Stimulated activated CD4-positive, alpha-beta T cell treated with anti-CD3 and anti-CD28 coated beads, Interleukin-2, amount 100 ng/mL, for 48 hours (primary cell): ENCODE measurements at regions not wholly inside any gene's neighbourhood (a gene's known extent, or its start where the extent isn't known, plus 50 kb on each side); places are given as distances from the start of the nearest gene placed in this dataset.
"Not testable (repeated sequence)": the region's sequence is repeated elsewhere in the genome, so short reads cannot be mapped to it uniquely, and the experiment has no call there.

Source experiments
- DNase-seq, 2 donors: peaks; one replicate each; pipeline ENCODE4 v3.0.0-alpha.2; 2020

DNA sequence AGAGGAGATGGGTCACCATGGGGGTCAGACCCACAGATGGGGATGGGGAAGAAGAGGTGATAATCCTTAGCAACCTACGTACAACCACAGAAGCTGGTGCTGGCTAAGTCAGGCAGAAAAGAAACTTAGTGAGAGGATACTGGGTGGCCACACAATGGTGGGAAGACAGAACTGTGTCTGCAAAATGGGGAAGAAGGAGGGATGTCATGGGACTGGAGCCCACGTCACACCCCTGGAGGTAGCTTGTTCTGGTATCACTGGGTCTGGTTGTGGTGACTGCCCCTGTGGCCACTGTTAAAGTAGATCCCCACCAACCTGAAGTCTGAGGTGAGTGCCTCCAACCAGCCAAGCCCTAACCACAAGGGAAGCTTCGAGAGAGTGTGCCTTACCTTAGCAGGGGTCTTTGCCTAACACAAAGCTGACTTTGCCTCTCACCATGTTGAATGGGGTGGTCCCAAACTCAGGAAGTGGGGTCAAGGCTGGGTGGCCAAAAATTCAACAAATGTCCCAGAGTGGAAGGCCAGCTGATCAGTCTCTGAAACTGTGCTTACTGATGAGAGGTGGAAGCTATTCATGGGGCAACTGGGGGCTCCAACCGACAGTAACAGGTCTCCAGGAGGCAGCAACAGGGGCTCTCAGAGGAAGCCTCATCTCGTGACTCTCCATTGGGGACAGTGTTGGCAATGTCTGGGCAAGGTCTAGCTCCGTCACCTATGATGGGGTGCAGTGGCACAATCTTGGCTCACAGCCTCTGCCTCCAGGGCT is 64.8 kb upstream of the SLC1A4 start:
- no peak for DNase-seq

DNA sequence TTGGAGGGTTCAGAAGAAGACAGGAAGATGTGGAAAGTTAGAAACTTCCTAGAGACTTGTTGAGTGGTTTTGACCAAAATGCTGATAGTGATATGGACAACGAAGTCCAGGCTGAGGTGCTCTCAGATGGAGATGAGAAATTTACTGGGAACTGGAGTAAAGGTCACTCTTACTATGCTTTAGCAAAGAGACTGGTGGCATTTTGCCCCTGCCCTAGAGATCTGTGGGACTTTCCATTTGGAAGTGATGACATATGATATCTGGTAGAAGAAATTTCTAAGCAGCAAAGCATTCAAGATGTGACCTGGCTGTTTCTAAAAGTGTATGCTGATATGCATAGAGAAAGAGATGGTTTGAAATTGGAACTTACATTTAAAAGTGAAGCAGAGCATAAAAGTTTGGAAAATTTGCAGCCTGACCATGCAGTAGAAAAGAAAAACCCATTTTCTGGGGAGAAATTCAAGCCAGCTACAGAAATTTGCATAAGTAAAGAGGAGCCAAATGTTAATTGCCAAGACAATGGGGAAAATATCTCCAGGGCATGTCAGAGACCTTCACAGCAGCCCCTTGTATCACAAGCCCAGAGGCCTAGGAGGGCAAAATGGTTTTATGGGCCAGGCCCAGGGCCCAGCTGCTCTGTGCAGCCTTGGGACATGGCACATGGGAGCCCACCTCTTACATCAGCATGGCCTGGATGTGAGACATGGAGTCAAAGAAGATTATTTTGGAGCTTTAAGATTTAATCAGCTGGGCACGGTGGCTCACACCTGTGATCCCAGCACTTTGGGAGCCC is 63.1 kb upstream of the SLC1A4 start:
- not testable (repeated sequence) for DNase-seq

GRCh38 chr2:64928813-64929212 is 60.4 kb upstream of the SLC1A4 start:
- no peak for DNase-seq

GRCh38 chr2:64929333-64929732 is 59.9 kb upstream of the SLC1A4 start:
- DNase-seq, result no peak

- DNase-seq, result no peak
Measured at GRCh38 chr2:64930258-64930671, 58.9 kb upstream of the SLC1A4 start.

- no peak for DNase-seq
Measured at GRCh38 chr2:64931246-64932115, 57.7 kb upstream of the SLC1A4 start.

GRCh38 chr2:64932116-64932370 is 57.2 kb upstream of the SLC1A4 start:
- no peak for DNase-seq

DNA sequence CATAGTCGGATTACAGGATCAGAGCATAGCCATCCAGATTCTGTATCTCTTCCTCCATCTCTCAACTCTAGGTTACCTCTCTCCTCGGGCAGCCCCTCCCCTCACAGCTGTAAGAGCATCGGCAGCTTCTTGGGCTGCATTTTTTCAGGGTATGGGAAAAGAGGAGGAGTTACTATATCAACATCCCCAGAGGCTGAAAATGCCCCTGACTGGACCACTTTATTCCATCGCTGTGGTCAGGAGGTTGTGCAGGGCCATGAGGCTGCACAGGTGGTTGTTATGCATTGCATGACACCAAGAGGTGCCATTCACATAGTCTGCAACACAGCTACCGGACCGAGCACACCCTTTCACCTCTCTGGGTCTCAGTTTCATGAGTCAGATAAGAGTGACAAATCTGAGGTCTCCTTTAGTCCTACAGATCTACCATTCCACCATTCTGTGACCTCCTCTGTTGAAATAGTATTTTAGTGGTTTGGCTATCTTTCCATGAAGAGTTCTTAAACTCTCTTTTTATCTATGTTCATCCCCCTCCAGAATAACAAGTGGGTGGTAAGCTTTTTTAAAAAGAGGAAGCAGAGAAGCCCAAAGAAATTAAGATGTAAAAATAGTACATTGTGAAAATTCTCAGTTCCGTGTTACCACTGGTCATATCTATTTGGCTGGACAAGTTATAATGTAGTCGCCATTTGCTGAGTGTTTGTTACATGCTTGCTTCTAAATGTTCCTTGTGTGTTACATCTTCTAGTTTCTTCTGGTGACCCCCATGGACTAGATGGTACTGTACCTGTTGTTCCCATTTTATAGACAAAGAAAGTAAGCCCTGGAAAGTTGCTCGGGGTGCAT is 56.6 kb upstream of the SLC1A4 start:
- DNase-seq, result no peak

DNA sequence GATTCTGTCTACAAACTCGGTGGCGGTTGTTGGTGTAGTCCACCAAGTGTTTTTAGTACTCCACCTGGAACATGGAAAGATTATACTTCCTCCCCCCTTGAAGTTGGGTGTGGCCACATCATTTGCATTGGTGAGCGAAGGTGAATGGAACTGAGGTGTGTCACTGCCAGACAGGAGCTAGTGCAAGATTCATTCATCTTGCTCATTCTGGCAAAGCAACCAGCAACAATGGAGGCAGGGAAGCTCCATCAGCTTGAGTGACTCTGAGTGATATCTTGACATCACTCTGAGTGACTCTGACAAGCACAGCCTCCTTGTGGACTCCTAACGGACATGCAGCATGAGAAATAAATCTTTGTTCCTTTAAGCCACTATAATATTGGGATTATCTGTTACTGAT is 54.7 kb upstream of the SLC1A4 start:
- no peak for DNase-seq

- DNase-seq, result no peak
Measured at GRCh38 chr2:64936809-64937208, 52.4 kb upstream of the SLC1A4 start.

GRCh38 chr2:64937314-64937686 is 51.9 kb upstream of the SLC1A4 start:
- DNase-seq, result not testable (repeated sequence)

DNA sequence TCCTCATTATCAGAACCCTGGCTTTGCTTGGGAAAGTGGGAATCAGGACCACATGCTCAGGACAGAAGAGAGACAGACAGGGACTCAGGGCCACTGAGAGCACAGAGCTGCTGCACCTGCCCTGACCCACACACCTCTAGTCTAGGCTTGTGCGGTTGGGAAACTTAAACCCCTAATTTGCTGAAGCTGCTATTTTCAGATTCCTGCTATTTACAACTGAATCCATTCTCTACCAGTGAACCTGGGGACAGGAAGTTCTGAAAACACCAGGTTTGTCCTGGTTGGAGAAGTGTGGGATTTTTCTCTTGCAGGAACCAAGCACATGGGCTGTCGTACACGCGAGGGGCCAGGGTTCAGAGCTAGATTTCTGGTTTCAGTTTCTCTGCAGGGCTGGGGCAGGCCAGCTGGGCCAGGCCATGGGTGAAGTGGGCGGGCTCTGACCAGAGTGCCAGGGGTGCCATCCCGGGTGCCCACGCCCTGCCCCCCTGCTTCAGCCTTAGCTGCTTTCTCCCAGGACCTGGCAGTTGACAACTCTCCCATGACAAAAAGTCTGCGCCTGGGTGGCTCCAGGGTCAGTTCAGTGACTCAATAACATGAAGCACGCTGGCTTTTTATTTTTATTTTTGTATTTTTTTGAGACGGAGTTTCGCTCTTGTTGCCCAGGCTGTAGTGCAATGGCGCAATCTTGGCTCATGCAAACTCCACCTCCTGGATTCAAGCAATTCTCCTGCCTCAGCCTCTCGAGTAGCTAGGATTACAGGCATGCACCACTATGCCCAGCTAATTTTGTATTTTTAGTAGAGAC is 51.3 kb upstream of the SLC1A4 start:
- no peak for DNase-seq

- no peak for DNase-seq
Measured at GRCh38 chr2:64938607-64939285, 50.5 kb upstream of the SLC1A4 start.

DNA sequence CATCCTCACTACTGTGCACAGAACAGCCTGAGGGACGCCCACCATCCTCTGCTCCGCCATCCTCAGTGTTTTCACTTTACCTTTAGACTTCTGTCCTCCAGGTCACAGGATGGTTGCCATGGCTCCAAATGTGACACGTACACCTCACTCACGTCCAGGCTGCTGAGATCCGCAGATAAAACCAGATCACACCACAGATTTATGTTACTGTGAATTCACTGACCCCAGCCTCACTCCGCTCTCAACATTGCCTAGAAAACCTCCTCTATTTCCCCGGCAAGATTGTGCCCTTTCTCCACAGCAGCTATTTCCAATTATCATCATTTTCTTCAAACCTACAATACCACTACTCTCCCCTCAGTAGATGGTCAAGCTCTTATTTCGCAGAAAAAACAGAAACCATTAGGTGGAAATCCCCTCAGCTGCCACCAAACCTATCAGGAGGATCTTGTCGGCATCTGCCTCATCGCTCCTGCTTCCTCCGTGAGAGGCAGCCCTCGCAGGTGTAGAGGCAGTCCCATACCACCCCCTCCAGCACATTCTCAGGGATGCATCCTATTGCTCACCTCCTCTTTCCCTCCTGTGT is 49.8 kb upstream of the SLC1A4 start:
- DNase-seq, result no peak
